NCI-H774 (cell line): ENCODE measurements at regions not wholly inside any gene's neighbourhood (a gene's known extent, or its start where the extent isn't known, plus 50 kb on each side); places are given as distances from the start of the nearest gene placed in this dataset.
"Not testable (repeated sequence)": the region's sequence is repeated elsewhere in the genome, so short reads cannot be mapped to it uniquely, and the experiment has no call there.

Experiments used
- DNase-seq: peaks from one replicate; lab custom pipeline; 2025; lab: John Stamatoyannopoulos, UW

- no peak for DNase-seq
Measured at GRCh38 chr5:57950616-57951228, 468.1 kb upstream of the ACTBL2 start.

- DNase-seq = no peak
Measured at GRCh38 chr5:57948091-57948490, 465.5 kb upstream of the ACTBL2 start.

- no peak for DNase-seq
Measured at GRCh38 chr5:57947181-57947580, 464.6 kb upstream of the ACTBL2 start.

GRCh38 chr5:57940879-57941278, 458.3 kb upstream of the ACTBL2 start:
- DNase-seq = no peak

GRCh38 chr5:57940236-57940635, 457.6 kb upstream of the ACTBL2 start:
- no peak for DNase-seq

GRCh38 chr5:57939771-57940170, 457.2 kb upstream of the ACTBL2 start:
- DNase-seq = no peak

GRCh38 chr5:57939335-57939734, 456.7 kb upstream of the ACTBL2 start:
- no peak for DNase-seq

- DNase-seq = no peak
Measured at GRCh38 chr5:57938174-57938557, 455.6 kb upstream of the ACTBL2 start.

GRCh38 chr5:57937501-57938173, 455.0 kb upstream of the ACTBL2 start:
- no peak for DNase-seq

- DNase-seq = no peak
Measured at GRCh38 chr5:57937025-57937424, 454.4 kb upstream of the ACTBL2 start.

- no peak for DNase-seq
Measured at GRCh38 chr5:57932761-57933160, 450.1 kb upstream of the ACTBL2 start.

GRCh38 chr5:57931807-57932206, 449.2 kb upstream of the ACTBL2 start:
- DNase-seq = no peak

- no peak for DNase-seq
Measured at GRCh38 chr5:57931352-57931751, 448.7 kb upstream of the ACTBL2 start.

GRCh38 chr5:57929271-57929670, 446.7 kb upstream of the ACTBL2 start:
- DNase-seq = no peak

- not testable (repeated sequence) for DNase-seq
Measured at GRCh38 chr5:57923094-57923493, 440.5 kb upstream of the ACTBL2 start.

- DNase-seq = no peak
Measured at GRCh38 chr5:57917004-57917403, 434.4 kb upstream of the ACTBL2 start.

GRCh38 chr5:57915536-57915935, 432.9 kb upstream of the ACTBL2 start:
- DNase-seq = no peak

- no peak for DNase-seq
Measured at GRCh38 chr5:57911438-57911837, 428.8 kb upstream of the ACTBL2 start.

- DNase-seq = no peak
Measured at GRCh38 chr5:57906671-57907070, 424.1 kb upstream of the ACTBL2 start.

- no peak for DNase-seq
Measured at GRCh38 chr5:57903458-57903857, 420.8 kb upstream of the ACTBL2 start.

GRCh38 chr5:57902095-57902494, 419.5 kb upstream of the ACTBL2 start:
- DNase-seq = no peak

GRCh38 chr5:57900381-57900944, 417.9 kb upstream of the ACTBL2 start:
- no peak for DNase-seq

GRCh38 chr5:57896576-57896975, 414.0 kb upstream of the ACTBL2 start:
- DNase-seq = no peak

- DNase-seq = no peak
Measured at GRCh38 chr5:57895766-57896165, 413.2 kb upstream of the ACTBL2 start.
